ENCODE measurements at regions not wholly inside any gene's neighbourhood (a gene's known extent, or its start where the extent isn't known, plus 50 kb on each side); places are given as distances from the start of the nearest gene placed in this dataset.

GRCh38 chr7:131234719-131235488 is 92.8 kb upstream of the MKLN1 start:
- in situ Hi-C loops (cut with HindIII; ENCODE audit: low sequenced_read_pairs): no loop called here

- in situ Hi-C loops (cut with HindIII; ENCODE audit: low sequenced_read_pairs): no loop called here
Observed at GRCh38 chr7:131235489-131236317, 92.0 kb upstream of the MKLN1 start.

- in situ Hi-C loops (cut with HindIII; ENCODE audit: low sequenced_read_pairs): no loop called here
Observed at GRCh38 chr7:131236318-131236672, 91.4 kb upstream of the MKLN1 start.

- in situ Hi-C loops (cut with HindIII; ENCODE audit: low sequenced_read_pairs): no loop called here
Observed at GRCh38 chr7:131238347-131238931, 89.2 kb upstream of the MKLN1 start.

GRCh38 chr7:131241386-131241785 is 86.3 kb upstream of the MKLN1 start:
- in situ Hi-C loops (cut with HindIII; ENCODE audit: low sequenced_read_pairs): no loop called here

GRCh38 chr7:131242123-131242650 is 85.5 kb upstream of the MKLN1 start:
- in situ Hi-C loops (cut with HindIII; ENCODE audit: low sequenced_read_pairs): no loop called here

- in situ Hi-C loops (cut with HindIII; ENCODE audit: low sequenced_read_pairs): no loop called here
Observed at GRCh38 chr7:131244259-131244852, 83.3 kb upstream of the MKLN1 start.

- in situ Hi-C loops (cut with HindIII; ENCODE audit: low sequenced_read_pairs): no loop called here
Observed at GRCh38 chr7:131249003-131249402, 78.7 kb upstream of the MKLN1 start.

GRCh38 chr7:131249483-131249882 is 78.2 kb upstream of the MKLN1 start:
- in situ Hi-C loops (cut with HindIII; ENCODE audit: low sequenced_read_pairs): no loop called here

GRCh38 chr7:131250331-131250730 is 77.3 kb upstream of the MKLN1 start:
- in situ Hi-C loops (cut with HindIII; ENCODE audit: low sequenced_read_pairs): no loop called here

- in situ Hi-C loops (cut with HindIII; ENCODE audit: low sequenced_read_pairs): no loop called here
Observed at GRCh38 chr7:131251371-131251770, 76.3 kb upstream of the MKLN1 start.

- in situ Hi-C loops (cut with HindIII; ENCODE audit: low sequenced_read_pairs): no loop called here
Observed at GRCh38 chr7:131252976-131253375, 74.7 kb upstream of the MKLN1 start.

- in situ Hi-C loops (cut with HindIII; ENCODE audit: low sequenced_read_pairs): no loop called here
Observed at GRCh38 chr7:131254211-131254610, 73.5 kb upstream of the MKLN1 start.

GRCh38 chr7:131255242-131255641 is 72.4 kb upstream of the MKLN1 start:
- in situ Hi-C loops (cut with HindIII; ENCODE audit: low sequenced_read_pairs): no loop called here

GRCh38 chr7:131261476-131261994 is 66.1 kb upstream of the MKLN1 start:
- in situ Hi-C loops (cut with HindIII; ENCODE audit: low sequenced_read_pairs): no loop called here

- in situ Hi-C loops (cut with HindIII; ENCODE audit: low sequenced_read_pairs): no loop called here
Observed at GRCh38 chr7:131265227-131265626, 62.4 kb upstream of the MKLN1 start.

GRCh38 chr7:131267631-131268030 is 60.0 kb upstream of the MKLN1 start:
- in situ Hi-C loops (cut with HindIII; ENCODE audit: low sequenced_read_pairs): no loop called here

GRCh38 chr7:131268906-131269305 is 58.8 kb upstream of the MKLN1 start:
- in situ Hi-C loops (cut with HindIII; ENCODE audit: low sequenced_read_pairs): no loop called here

- in situ Hi-C loops (cut with HindIII; ENCODE audit: low sequenced_read_pairs): no loop called here
Observed at GRCh38 chr7:131272086-131272485, 55.6 kb upstream of the MKLN1 start.

- in situ Hi-C loops (cut with HindIII; ENCODE audit: low sequenced_read_pairs): no loop called here
Observed at GRCh38 chr7:131274986-131275385, 52.7 kb upstream of the MKLN1 start.

GRCh38 chr7:131276190-131276589 is 51.5 kb upstream of the MKLN1 start:
- in situ Hi-C loops (cut with HindIII; ENCODE audit: low sequenced_read_pairs): no loop called here

Data from endothelial cell of hepatic sinusoid (primary cell).